A673 (cell line): ENCODE measurements at regions not wholly inside any gene's neighbourhood (a gene's known extent, or its start where the extent isn't known, plus 50 kb on each side); places are given as distances from the start of the nearest gene placed in this dataset.

Source experiments
- BruUV-seq: library from RNA; stranded (reverse); fragments of 400-500 nt; replicated peaks from 2 replicates; lab custom pipeline; 2021; lab: Mats Ljungman, UMichigan
- CTCF ChIA-PET: fragments of 300-600 bp; sonication (Branson Sonifier 250); formaldehyde crosslinking; loops from one replicate; lab custom pipeline; 2022; ENCODE audit warnings: antibody characterized with exemption; lab: Charles Lee
- POLR2A ChIA-PET: fragments of 300-600 bp; sonication (Branson Sonifier 250); formaldehyde crosslinking; loops from one replicate; lab custom pipeline; 2022; ENCODE audit warnings: antibody characterized with exemption; ENCODE audit not compliant: low non-redundant PET; lab: Charles Lee
- DNase-seq: peaks from one replicate; pipeline ENCODE4 v3.0.0-alpha.2; 2015; ENCODE audit warnings: low spot score
- H3K27ac ChIP-seq: fragments of 200-600 bp; sonication (generic); 2 replicates; pipeline ENCODE4 v1.5.1; 2016; ENCODE audit warnings: mixed run types, low read depth, mild to moderate bottlenecking, mixed read lengths, antibody characterized with exemption, low read length; ENCODE audit not compliant: poor library complexity, severe bottlenecking
- H3K27me3 ChIP-seq: fragments of 200-600 bp; sonication (generic); replicated peaks from 2 replicates; pipeline ENCODE4 v1.6.1; 2017; ENCODE audit warnings: mixed run types, low read depth, mild to moderate bottlenecking, mixed read lengths, antibody characterized with exemption, low read length; ENCODE audit not compliant: insufficient read depth, poor library complexity
- H3K36me3 ChIP-seq: fragments of 200-600 bp; sonication (generic); 2 replicates; pipeline ENCODE4 v1.6.1; 2016; ENCODE audit warnings: mixed run types, mild to moderate bottlenecking, mixed read lengths, antibody characterized with exemption, low read length; ENCODE audit not compliant: insufficient read depth, poor library complexity, severe bottlenecking
- H3K4me1 ChIP-seq: fragments of 200-600 bp; sonication (generic); 2 replicates; pipeline ENCODE4 v1.6.1; 2017; ENCODE audit warnings: mixed run types, mild to moderate bottlenecking, mixed read lengths, antibody characterized with exemption, low read length; ENCODE audit not compliant: insufficient read depth, poor library complexity, severe bottlenecking
- H3K4me3 ChIP-seq: fragments of 200-600 bp; sonication (generic); 2 replicates; pipeline ENCODE4 v1.5.1; 2016; ENCODE audit warnings: low read depth, mixed run types, mild to moderate bottlenecking, mixed read lengths, low read length; ENCODE audit not compliant: poor library complexity, severe bottlenecking
- H3K9me3 ChIP-seq: fragments of 200-600 bp; sonication (generic); 2 replicates; pipeline ENCODE4 v1.6.1; 2016; ENCODE audit warnings: mixed run types, low read depth, mild to moderate bottlenecking, mixed read lengths, antibody characterized with exemption, low read length; ENCODE audit not compliant: poor library complexity, severe bottlenecking
- EZH2 ChIP-seq: fragments of 200-600 bp; sonication (generic); IDR thresholded peaks from 2 replicates; pipeline ENCODE4 v1.6.1; 2017; ENCODE audit warnings: borderline replicate concordance, low read depth, mild to moderate bottlenecking, mixed read lengths, antibody characterized with exemption, low read length; ENCODE audit not compliant: poor library complexity, severe bottlenecking
- intact Hi-C: fragments of 100-400 bp; cut with micrococcal nuclease; formaldehyde crosslinking; loops from one replicate; pipeline ENCODE4 v1.10.0; 2022; ENCODE audit not compliant: unreplicated experiment
- TF ChIP-seq, protein P1 (sequence below): fragments of 300-800, 200-600 bp; sonication (generic); conservative IDR thresholded peaks from 2 replicates; pipeline ENCODE4 v1.5.1; 2017; ENCODE audit warnings: low read depth, mild to moderate bottlenecking, antibody characterized with exemption, low read length, moderate library complexity, mixed read lengths

DNA sequence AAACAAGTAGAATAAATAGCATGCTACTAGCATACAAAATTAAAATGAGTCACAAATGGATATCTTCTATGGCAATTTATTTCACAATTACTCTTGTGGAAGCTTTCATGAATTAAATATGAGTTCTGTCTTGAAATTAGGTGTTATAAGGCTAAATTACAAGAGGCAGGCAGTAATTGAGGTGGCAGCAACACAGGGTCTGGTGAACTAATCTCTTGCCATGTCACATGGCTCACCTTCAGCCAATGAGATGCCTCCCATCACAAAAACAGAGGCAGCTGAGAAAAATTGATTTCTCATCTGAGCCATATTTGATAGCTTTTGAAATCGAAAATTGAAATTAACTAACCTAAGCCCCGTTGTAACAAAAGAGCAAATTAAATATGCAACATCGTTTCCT lies 268.8 kb downstream of the NR2F2 start:
- no peaks in the 10 kb centered on the region for H3K27me3 ChIP-seq
- peaks cover 3% of the 10 kb centered on the region for H3K4me1 ChIP-seq
- H3K9me3 ChIP-seq = no peaks in the 10 kb centered on the region
- H3K36me3 ChIP-seq = no peaks in the 10 kb centered on the region
- intact Hi-C loops = no loop called here
- ChIA-PET CTCF (interaction anchor here (0.6 kb wide), 1 partner anchor 624 kb away, joined by 3 read pairs; no protein-coding TSS in a partner anchor), POLR2A (no interaction called here)
- no peak overlapping the region for H3K27ac ChIP-seq
- TF ChIP-seq, protein P1, sequence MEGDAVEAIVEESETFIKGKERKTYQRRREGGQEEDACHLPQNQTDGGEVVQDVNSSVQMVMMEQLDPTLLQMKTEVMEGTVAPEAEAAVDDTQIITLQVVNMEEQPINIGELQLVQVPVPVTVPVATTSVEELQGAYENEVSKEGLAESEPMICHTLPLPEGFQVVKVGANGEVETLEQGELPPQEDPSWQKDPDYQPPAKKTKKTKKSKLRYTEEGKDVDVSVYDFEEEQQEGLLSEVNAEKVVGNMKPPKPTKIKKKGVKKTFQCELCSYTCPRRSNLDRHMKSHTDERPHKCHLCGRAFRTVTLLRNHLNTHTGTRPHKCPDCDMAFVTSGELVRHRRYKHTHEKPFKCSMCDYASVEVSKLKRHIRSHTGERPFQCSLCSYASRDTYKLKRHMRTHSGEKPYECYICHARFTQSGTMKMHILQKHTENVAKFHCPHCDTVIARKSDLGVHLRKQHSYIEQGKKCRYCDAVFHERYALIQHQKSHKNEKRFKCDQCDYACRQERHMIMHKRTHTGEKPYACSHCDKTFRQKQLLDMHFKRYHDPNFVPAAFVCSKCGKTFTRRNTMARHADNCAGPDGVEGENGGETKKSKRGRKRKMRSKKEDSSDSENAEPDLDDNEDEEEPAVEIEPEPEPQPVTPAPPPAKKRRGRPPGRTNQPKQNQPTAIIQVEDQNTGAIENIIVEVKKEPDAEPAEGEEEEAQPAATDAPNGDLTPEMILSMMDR = no peak
- TF ChIP-seq EZH2 = no peak
- no peak overlapping the region for H3K4me3 ChIP-seq
- peak; percentile 43 for DNase-seq
- BruUV-seq = no TSS peak

- POLR2A ChIA-PET = no interaction called here
- H3K27ac ChIP-seq = no peak overlapping the region
- H3K4me1 ChIP-seq = peaks cover 3% of the 10 kb centered on the region
- no peaks in the 10 kb centered on the region for H3K36me3 ChIP-seq
- no peak overlapping the region for H3K4me3 ChIP-seq
- no peaks in the 10 kb centered on the region for H3K9me3 ChIP-seq
- intact Hi-C loops = loop anchor here (10.0 kb wide), 2 partner anchors 294 to 1926 kb away; no protein-coding TSS in a partner anchor
- no peak for TF ChIP-seq EZH2
- TF ChIP-seq, protein P1 = no peak
- BruUV-seq = no TSS peak
- CTCF ChIA-PET = no interaction called here
- DNase-seq = no peak
- no peaks in the 10 kb centered on the region for H3K27me3 ChIP-seq
These were observed 269.9 kb downstream of the NR2F2 start for GRCh38 chr15:96600350-96600749.

DNA sequence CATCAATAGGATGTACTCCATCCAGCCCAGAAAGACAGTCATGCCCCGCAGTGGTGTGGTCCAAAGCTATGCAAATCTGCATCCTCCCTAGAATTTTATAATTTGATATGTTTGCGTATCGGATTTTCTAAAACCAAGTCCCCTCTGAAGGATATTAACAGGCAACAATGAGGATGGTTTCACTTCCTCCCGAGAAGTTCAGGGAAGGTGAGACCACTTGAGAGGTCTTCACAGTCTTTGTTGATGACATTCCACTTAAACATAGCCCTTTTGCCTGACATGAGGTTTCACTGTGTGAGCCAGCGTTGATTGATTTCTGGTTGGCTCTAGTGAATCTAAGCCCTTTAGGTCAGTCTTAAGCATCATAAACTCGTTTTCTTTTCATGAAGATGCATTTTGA lies 276.1 kb downstream of the NR2F2 start:
- H3K27ac ChIP-seq = no peak overlapping the region
- intact Hi-C loops = loop anchor here (5.0 to 10.0 kb wide), 3 partner anchors 231 to 1932 kb away; no protein-coding TSS in a partner anchor
- H3K4me3 ChIP-seq = no peak overlapping the region
- H3K36me3 ChIP-seq = no peaks in the 10 kb centered on the region
- no peaks in the 10 kb centered on the region for H3K9me3 ChIP-seq
- TF ChIP-seq, protein P1 = no peak
- no peak for TF ChIP-seq EZH2
- BruUV-seq = no TSS peak
- no peaks in the 10 kb centered on the region for H3K27me3 ChIP-seq
- peaks cover 4% of the 10 kb centered on the region for H3K4me1 ChIP-seq
- CTCF ChIA-PET = no interaction called here
- no peak for DNase-seq
- POLR2A ChIA-PET = no interaction called here
